Uterus (tissue), 2 donors: ENCODE measurements at regions not wholly inside any gene's neighbourhood (a gene's known extent, or its start where the extent isn't known, plus 50 kb on each side); places are given as distances from the start of the nearest gene placed in this dataset.

Source experiments
- POLR2A ChIP-seq, 2 donors: fragments of 450-650 bp; IDR thresholded peaks; one replicate each; pipeline ENCODE4 v1.6.1; 2016; ENCODE audit warnings: antibody characterized with exemption in 2 of 2, mild to moderate bottlenecking in 1 of 2, moderate library complexity in 1 of 2
- TF ChIP-seq, protein P1 (sequence below), 4 experiments: fragments of 200-600 bp in 2 of 4; fragments of 450-650 bp in 2 of 4; sonication (generic) in 2 of 4; IDR thresholded peaks; one replicate each; pipeline ENCODE4 v1.5.1; 2016 to 2019; ENCODE audit warnings: antibody characterized with exemption in 4 of 4, mild to moderate bottlenecking in 2 of 4, moderate library complexity in 1 of 4

- TF ChIP-seq, protein P1, sequence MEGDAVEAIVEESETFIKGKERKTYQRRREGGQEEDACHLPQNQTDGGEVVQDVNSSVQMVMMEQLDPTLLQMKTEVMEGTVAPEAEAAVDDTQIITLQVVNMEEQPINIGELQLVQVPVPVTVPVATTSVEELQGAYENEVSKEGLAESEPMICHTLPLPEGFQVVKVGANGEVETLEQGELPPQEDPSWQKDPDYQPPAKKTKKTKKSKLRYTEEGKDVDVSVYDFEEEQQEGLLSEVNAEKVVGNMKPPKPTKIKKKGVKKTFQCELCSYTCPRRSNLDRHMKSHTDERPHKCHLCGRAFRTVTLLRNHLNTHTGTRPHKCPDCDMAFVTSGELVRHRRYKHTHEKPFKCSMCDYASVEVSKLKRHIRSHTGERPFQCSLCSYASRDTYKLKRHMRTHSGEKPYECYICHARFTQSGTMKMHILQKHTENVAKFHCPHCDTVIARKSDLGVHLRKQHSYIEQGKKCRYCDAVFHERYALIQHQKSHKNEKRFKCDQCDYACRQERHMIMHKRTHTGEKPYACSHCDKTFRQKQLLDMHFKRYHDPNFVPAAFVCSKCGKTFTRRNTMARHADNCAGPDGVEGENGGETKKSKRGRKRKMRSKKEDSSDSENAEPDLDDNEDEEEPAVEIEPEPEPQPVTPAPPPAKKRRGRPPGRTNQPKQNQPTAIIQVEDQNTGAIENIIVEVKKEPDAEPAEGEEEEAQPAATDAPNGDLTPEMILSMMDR (IDR thresholded peaks at IDR 0.05): no peak
- no peak for TF ChIP-seq POLR2A (IDR thresholded peaks at IDR 0.05)
These were observed 966.7 kb downstream of the MAT2B start for GRCh38 chr5:164472165-164472564.
